ENCODE measurements at regions not wholly inside any gene's neighbourhood (a gene's known extent, or its start where the extent isn't known, plus 50 kb on each side); places are given as distances from the start of the nearest gene placed in this dataset.

DNA sequence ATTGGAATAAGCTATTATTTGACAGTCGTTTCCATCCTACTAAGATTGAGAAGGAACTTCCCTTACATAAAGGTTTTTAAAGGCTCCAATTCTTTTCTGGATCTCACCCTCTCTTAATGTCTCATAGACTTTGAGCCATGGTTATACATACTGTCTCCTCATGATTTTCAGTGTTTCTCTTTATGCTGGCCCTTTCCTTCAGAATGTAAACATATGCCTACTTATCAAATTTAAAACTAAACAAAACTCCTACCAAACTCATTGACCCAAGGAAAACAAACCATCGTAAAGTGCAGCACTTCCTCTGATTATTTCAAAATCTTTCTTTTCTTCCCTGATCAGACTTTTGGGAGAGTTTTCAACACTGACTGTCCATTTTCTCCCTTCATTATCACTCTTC is 163.4 kb upstream of the DPYD start:
- Mint-ChIP-seq H3K4me1 (peaks cover 7% of the 10 kb centered on the region), H3K4me3 (no peak overlapping the region), H3K27me3 (ENCODE audit: insufficient read depth, low read depth) (no peaks in the 10 kb centered on the region), H3K9me3 (no peaks in the 10 kb centered on the region), H3K36me3 (no peaks in the 10 kb centered on the region), H3K27ac (no peak overlapping the region)
- Histone ChIP-seq H3K36me3 (no peaks in the 10 kb centered on the region), H3K79me2 (ENCODE audit: low read depth) (no peaks in the 10 kb centered on the region), H3K9ac (no peak overlapping the region), H2AFZ (replicated peaks) (no peak overlapping the region), H3K27ac (no peak overlapping the region), H3K4me2 (no peak overlapping the region), H3F3A (ENCODE audit: low read depth) (peaks cover 9% of the 10 kb centered on the region), H4K20me1 (ENCODE audit: low read depth) (no peaks in the 10 kb centered on the region), H3K4me3 (no peak overlapping the region), H3K27me3 (no peaks in the 10 kb centered on the region), H3K9me3 (ENCODE audit: low read depth) (no peaks in the 10 kb centered on the region), H3K4me1 (peaks cover 13% of the 10 kb centered on the region)
- no peak for DNase-seq (ENCODE audit: low spot score)
- TF ChIP-seq EZH2 (IDR thresholded peaks at IDR 0.05) (no peak), EZH2phosphoT487 (IDR thresholded peaks at IDR 0.05) (no peak)
- TF ChIP-seq, protein P1, sequence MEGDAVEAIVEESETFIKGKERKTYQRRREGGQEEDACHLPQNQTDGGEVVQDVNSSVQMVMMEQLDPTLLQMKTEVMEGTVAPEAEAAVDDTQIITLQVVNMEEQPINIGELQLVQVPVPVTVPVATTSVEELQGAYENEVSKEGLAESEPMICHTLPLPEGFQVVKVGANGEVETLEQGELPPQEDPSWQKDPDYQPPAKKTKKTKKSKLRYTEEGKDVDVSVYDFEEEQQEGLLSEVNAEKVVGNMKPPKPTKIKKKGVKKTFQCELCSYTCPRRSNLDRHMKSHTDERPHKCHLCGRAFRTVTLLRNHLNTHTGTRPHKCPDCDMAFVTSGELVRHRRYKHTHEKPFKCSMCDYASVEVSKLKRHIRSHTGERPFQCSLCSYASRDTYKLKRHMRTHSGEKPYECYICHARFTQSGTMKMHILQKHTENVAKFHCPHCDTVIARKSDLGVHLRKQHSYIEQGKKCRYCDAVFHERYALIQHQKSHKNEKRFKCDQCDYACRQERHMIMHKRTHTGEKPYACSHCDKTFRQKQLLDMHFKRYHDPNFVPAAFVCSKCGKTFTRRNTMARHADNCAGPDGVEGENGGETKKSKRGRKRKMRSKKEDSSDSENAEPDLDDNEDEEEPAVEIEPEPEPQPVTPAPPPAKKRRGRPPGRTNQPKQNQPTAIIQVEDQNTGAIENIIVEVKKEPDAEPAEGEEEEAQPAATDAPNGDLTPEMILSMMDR (IDR thresholded peaks at IDR 0.05): no peak

DNA sequence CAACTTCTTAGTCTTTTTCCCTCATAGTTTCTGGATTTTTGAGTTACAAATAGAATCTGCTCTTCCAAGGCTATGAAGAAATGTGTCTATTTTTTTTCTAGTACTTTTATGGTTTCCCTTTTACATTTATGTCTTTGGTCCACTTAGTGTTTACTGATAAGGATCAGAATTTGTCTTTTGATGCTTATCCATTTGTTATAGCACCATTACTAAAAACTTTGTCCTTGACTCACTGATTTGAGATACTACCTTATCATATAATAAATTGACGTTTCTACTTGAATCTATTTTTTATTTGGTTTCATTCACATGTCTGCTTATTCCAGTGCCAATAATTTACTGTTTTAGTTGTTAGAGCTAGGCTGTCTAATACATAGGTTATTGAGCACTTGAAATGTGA is 161.1 kb upstream of the DPYD start:
- Histone ChIP-seq H3K4me3 (no peak overlapping the region), H3F3A (ENCODE audit: low read depth) (peaks cover 5% of the 10 kb centered on the region), H3K4me2 (no peak overlapping the region), H3K9me3 (ENCODE audit: low read depth) (no peaks in the 10 kb centered on the region), H3K9ac (no peak overlapping the region), H3K79me2 (ENCODE audit: low read depth) (no peaks in the 10 kb centered on the region), H4K20me1 (ENCODE audit: low read depth) (no peaks in the 10 kb centered on the region), H3K27me3 (no peaks in the 10 kb centered on the region), H3K27ac (no peak overlapping the region), H2AFZ (replicated peaks) (no peak overlapping the region), H3K4me1 (peaks cover 4% of the 10 kb centered on the region), H3K36me3 (no peaks in the 10 kb centered on the region)
- H3K9me3 Mint-ChIP-seq: no peaks in the 10 kb centered on the region
- TF ChIP-seq, protein P1 (IDR thresholded peaks at IDR 0.05): no peak
- no peak for TF ChIP-seq EZH2 (IDR thresholded peaks at IDR 0.05)
- H3K27me3 Mint-ChIP-seq (ENCODE audit: insufficient read depth, low read depth): no peaks in the 10 kb centered on the region
- no peak for DNase-seq (ENCODE audit: low spot score)
- H3K36me3 Mint-ChIP-seq: no peaks in the 10 kb centered on the region
- no peak overlapping the region for H3K4me3 Mint-ChIP-seq
- peaks cover 4% of the 10 kb centered on the region for H3K4me1 Mint-ChIP-seq
- no peak overlapping the region for H3K27ac Mint-ChIP-seq

DNA sequence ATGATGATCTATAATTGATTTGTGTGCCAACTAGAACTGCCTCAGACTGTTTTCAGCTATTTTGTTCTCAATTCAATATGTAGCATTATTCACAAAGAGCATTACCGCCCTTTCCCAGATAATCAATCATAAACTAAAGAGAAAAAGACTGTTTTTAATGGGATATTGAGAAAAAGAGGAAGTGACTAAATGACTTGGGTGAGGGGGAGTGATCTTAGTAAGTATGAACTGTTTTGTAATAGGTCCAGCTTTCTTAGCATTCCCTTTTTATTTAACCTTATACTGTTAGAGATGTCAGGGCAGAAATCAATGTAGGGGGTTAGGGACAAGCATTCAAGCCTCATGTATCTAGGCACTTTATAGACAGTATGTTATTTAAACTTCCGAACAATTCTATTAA is 157.8 kb upstream of the DPYD start:
- no peaks in the 10 kb centered on the region for H3K79me2 ChIP-seq (ENCODE audit: low read depth)
- no peak overlapping the region for H3K9ac ChIP-seq
- H3K27ac ChIP-seq: no peak overlapping the region
- H3F3A ChIP-seq (ENCODE audit: low read depth): no peaks in the 10 kb centered on the region
- no peaks in the 10 kb centered on the region for H3K27me3 ChIP-seq
- H4K20me1 ChIP-seq (ENCODE audit: low read depth): no peaks in the 10 kb centered on the region
- no peak overlapping the region for H3K4me2 ChIP-seq
- no peak overlapping the region for H3K4me3 ChIP-seq
- H3K4me1 ChIP-seq: no peaks in the 10 kb centered on the region
- Mint-ChIP-seq H3K4me3 (no peak overlapping the region), H3K27ac (no peak overlapping the region), H3K9me3 (no peaks in the 10 kb centered on the region), H3K4me1 (no peaks in the 10 kb centered on the region), H3K36me3 (no peaks in the 10 kb centered on the region), H3K27me3 (ENCODE audit: insufficient read depth, low read depth) (no peaks in the 10 kb centered on the region)
- no peak for DNase-seq (ENCODE audit: low spot score)
- TF ChIP-seq EZH2 (IDR thresholded peaks at IDR 0.05) (no peak), EZH2phosphoT487 (IDR thresholded peaks at IDR 0.05) (no peak)
- TF ChIP-seq, protein P1 (IDR thresholded peaks at IDR 0.05): no peak
- no peak overlapping the region for H2AFZ ChIP-seq (replicated peaks)
- H3K9me3 ChIP-seq (ENCODE audit: low read depth): no peaks in the 10 kb centered on the region
- H3K36me3 ChIP-seq: no peaks in the 10 kb centered on the region

DNA sequence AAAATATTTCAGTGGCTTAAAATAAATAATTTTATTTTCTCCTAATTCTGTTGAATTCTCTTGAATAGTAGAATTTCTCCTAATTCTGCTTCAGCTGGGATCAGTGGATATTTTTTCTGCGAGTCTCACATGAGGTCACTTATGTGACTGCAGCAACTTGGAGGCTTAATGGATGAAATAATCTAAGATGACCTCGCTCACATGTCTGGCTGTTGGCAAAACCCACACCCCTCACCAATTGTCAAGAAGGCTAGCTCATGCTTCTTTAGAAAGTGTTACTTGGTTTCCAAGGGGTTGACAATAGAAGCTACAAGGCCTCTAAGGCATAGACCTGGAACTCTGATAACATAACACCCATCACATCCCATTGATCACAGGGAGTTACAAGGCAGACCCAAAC is 156.9 kb upstream of the DPYD start:
- no peaks in the 10 kb centered on the region for H3K4me1 ChIP-seq
- no peaks in the 10 kb centered on the region for H3F3A ChIP-seq (ENCODE audit: low read depth)
- H3K9ac ChIP-seq: no peak overlapping the region
- no peak overlapping the region for H3K4me3 ChIP-seq
- no peaks in the 10 kb centered on the region for H3K36me3 ChIP-seq
- H3K27ac ChIP-seq: no peak overlapping the region
- no peak overlapping the region for H2AFZ ChIP-seq (replicated peaks)
- Mint-ChIP-seq H3K27me3 (ENCODE audit: insufficient read depth, low read depth) (no peaks in the 10 kb centered on the region), H3K27ac (no peak overlapping the region), H3K9me3 (no peaks in the 10 kb centered on the region), H3K36me3 (no peaks in the 10 kb centered on the region), H3K4me3 (no peak overlapping the region), H3K4me1 (no peaks in the 10 kb centered on the region)
- TF ChIP-seq, protein P1 (IDR thresholded peaks at IDR 0.05): no peak
- no peak for TF ChIP-seq EZH2 (IDR thresholded peaks at IDR 0.05)
- TF ChIP-seq EZH2phosphoT487 (IDR thresholded peaks at IDR 0.05): no peak
- H3K4me2 ChIP-seq: no peak overlapping the region
- H4K20me1 ChIP-seq (ENCODE audit: low read depth): no peaks in the 10 kb centered on the region
- no peaks in the 10 kb centered on the region for H3K27me3 ChIP-seq
- no peak for DNase-seq (ENCODE audit: low spot score)
- H3K79me2 ChIP-seq (ENCODE audit: low read depth): no peaks in the 10 kb centered on the region
- H3K9me3 ChIP-seq (ENCODE audit: low read depth): no peaks in the 10 kb centered on the region

Data from neural progenitor cell (in vitro differentiated cells).